ENCODE measurements at regions not wholly inside any gene's neighbourhood (a gene's known extent, or its start where the extent isn't known, plus 50 kb on each side); places are given as distances from the start of the nearest gene placed in this dataset.

DNA sequence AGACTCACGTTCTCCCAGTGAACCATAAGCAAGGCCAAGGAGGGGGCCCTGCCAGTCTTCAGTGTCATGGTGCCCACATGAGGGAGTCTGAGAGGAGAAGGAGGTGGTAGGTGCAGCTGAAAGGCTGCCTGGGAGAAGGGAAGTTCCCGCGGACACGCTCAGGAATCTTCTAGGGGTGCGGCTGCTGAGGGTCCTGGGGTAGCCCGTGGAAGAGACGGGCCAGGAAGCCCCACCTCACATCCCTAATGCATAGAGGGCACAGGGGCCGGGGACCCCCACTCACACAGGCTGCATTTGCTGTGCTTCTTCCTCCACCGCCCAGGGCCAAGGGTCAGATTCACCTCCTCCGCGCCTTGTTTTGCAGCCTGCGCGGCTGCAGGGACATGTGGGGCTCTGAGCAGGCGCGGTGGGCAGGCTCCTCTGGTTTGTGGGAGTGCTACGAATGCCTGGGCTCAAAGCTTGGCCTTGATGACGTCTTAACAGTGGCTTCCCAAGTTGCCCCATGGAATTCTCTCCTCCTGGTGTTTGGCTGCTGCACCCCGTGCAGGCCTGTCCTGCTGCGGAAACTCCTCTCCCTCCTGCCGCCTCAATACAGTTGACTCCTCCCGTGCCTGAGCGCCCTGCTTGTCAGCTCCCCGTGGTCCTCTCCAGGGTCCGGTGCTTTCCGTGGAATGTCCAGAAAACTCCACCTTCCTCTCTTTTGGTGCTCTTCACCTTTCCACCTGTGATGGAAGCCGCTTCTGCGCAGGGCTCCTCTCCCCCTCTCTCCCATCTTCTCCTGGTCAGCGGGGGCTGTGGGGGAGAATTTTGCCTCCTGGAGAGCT is 95.7 kb downstream of the VAPA start:
- DNase-seq (ENCODE audit: extremely low read depth in 1 of 11, low read depth in 9 of 11, low spot score in 4 of 11) = no peak

DNA sequence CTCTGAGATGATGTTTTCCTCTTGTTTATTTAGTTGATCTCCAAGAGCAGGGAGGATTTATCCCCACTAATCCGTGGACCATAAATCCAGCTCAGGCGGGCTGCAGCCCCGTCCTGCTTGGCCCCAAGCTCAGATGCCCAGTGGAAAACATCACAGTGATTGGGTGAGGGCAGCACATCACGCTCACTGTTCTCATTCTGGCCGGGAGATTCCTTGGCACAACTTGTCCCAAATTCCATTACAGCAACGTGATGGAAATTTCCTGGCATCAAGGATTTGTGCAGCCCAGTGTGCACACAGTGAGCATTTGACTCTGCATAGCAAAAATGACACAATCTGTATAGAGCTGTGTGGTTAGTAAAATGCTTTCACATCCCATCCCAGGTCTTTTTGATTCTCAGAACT is 96.8 kb downstream of the VAPA start:
- no peak for DNase-seq (ENCODE audit: extremely low read depth in 1 of 11, low read depth in 9 of 11, low spot score in 4 of 11)

DNA sequence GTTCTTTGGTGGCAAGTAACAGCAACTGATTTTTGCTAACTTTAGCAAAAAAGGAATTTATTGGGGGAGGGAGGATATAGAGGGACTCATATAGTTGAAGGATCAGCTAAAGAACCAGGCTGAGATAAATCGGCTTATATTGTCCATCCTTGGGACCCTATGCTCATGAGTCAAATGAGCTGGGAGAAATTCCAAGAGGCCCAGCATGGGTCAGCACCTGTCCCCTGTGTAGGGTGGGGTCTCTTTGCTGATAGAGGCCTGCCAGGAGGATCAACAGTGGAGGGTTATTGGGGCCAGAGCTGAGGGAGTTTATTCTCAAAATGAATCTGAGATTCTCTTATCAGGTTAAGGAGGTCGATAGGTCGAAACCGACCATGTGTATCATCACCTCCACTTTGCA is 97.2 kb downstream of the VAPA start:
- no peak for DNase-seq (ENCODE audit: extremely low read depth in 1 of 11, low read depth in 9 of 11, low spot score in 4 of 11)

DNA sequence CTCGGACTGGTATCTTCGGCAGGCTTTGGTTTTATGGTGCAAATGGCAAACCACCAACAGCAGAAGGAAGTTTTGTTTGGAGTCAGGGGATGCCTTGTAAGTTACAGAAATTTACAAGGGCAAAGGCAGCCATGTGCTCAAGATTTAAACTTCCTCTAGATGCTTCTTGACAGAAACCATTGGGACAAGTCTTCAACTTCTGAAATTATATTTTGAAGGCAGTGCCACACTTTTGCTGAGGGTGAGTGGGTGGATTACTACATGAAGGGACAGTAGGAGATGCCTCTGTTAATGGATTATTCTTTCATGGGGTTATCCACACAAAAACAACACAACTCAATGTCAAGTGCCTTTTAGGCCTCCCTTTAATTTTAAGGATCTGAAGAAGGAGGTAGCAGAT is 97.9 kb downstream of the VAPA start:
- DNase-seq (ENCODE audit: extremely low read depth in 1 of 11, low read depth in 9 of 11, low spot score in 4 of 11) = no peak

DNA sequence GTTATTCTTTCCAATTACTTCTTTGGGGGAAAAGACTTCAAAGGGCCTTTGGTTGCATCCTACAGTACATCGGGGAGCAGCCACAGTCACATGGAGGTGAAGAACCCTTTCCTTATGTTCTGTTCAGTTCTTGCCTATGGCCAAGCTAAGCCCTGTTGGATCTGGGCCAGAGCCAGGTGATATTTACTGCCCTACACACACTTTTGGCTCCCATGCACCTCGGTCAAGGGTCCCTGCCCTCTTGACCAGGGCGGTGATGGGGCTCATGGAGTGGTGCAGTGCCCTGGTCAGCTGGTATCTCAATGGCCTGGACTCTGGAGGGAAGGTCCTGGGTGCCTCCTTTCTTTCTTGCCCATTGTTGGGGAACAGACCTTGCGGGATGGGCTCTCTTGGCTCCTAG is 98.7 kb downstream of the VAPA start:
- no peak for DNase-seq (ENCODE audit: extremely low read depth in 1 of 11, low read depth in 9 of 11, low spot score in 4 of 11)

DNA sequence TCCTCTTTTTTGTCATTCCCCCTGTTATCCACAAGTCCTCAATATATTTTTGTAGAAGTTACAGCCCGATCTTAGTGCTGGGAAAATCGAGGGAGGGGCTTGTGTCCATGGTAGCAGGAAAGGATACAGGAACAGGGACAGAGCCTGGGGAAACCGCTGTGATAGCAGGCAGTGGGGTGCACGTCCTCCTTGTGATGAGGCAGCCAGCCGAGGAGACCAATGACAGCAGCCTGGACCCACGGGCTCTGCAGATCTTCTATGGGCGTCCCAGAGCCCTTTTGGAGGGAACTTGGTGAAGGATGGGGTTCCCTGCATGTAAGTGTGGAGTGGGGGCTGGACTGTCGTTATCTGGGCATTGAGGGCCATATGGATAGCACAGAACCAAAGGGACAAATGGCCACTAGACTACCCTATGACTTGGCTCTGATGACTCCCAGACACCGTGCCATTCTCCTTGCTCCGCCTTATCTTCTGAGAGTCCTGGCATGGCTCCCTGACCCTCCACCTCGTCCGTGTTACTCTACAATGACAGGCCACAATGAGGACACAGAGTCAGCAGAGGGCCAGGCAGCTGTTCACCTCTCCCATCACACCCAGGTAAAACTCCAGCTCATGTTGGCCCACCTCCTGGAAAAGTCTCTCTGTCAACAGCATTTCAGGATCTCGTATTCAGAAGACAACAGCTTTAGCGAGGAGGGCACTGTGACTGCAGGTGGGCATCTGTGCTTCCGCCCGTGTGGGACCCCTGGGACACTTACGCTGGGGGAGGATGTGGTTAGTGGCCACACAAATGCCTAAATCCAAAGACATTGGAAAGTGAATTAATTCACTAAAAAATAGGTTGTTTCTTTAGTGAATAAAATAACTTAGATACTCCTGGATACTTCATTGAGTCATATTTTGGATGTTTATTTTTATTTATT is 100.1 kb downstream of the VAPA start:
- no peak for DNase-seq (ENCODE audit: extremely low read depth in 1 of 11, low read depth in 9 of 11, low spot score in 4 of 11)

DNA sequence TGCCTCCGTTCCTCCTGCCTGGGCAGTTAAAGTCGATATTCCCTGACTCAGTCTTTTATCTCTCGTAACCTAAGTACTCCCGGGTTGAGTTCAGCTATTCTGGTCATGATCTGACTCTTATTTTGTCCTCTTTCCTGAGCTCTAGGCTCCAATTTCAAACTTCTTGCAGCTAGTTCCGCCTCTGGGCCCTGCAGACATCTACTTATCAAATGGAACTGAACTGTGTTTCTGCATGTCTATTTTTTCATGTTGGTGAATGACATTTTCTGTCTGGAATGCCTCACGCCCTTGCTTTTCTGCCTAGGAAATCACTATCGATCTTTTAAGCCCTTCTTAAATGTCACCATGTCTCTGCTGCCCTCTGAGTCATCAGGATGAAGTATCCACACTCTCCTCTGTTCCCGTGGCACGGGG is 101.5 kb downstream of the VAPA start:
- no peak for DNase-seq (ENCODE audit: extremely low read depth in 1 of 11, low read depth in 9 of 11, low spot score in 4 of 11)

DNA sequence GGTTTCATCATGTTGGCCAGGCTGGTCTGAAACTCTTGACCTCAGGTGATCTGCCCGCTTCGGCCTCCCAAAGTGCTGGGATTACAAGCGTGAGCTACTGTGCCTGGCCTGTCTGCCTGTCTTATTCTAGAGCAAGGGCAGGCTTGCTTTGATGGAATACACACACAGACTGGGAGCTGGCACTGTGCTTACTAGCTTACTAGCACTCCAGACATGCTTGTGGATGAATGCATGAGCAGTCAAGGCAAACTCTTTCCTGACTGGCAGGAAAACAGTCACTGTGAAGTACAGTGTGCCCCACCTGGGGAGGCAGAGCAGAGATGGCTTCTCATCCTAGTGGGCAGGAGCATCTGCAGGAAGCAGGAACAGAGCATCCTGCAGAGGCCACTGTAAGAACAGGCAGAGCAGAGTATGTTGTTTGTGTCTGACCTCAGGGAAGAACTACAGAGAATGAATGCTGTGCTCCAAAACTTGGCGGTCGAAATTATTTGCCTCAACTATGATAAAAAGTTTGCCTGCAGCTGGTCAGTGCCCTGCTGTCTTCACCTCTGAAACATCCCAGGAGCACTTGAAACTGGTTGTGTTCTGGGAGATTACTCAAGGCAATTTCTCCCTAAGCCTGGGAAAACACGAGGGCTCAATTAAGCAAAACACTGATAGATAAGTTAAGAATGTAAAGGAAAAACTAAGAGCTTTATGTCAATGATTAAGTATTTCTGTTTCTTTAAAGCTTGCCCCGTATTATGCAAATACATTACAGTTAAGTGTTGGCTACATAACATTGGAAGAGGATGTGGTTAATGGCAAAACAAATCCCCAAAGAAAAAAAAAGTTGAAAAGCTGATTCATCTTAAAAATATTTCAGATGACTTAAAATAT is 102.4 kb downstream of the VAPA start:
- DNase-seq (ENCODE audit: extremely low read depth in 1 of 11, low read depth in 9 of 11, low spot score in 4 of 11) = no peak

DNA sequence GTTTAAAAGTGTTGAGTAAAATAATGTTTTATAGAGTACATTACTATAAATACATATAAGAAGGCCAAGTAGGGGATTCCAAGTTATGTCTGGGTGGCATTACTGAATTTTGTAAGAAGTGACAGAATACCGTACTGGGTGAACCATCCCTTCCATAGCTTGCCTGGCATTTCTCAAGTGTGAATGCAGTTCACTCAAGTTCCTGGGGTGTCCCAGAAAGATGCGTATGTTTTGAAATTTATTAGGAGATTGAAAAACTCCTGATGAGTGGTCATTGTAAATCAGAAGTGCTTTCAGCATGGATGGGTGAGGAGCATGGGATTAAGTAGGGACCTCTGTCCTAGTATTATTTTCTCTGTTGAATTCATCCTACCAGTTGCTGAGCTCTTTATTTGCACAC is 103.2 kb downstream of the VAPA start:
- DNase-seq (ENCODE audit: extremely low read depth in 1 of 11, low read depth in 9 of 11, low spot score in 4 of 11) = no peak

DNA sequence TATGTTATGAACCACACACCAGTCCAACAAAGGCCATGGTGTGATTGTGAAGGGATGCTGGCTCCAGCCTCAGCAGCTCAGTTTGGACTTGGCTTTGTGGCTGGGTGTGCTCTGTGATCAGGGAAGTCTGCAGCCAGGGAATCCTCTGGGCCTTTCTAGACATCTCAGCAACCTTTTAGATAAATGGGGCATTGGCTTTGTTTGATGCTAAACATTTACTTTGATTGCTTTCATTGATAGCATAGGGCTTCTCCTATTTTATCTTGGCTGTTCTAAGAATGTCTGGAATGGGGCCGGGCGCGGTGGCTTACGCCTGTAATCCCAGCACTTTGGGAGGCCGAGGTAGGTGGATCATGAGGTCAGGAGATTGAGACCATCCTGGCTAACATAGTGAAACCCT is 104.5 kb downstream of the VAPA start:
- DNase-seq (ENCODE audit: extremely low read depth in 1 of 11, low read depth in 9 of 11, low spot score in 4 of 11) = no peak

DNA sequence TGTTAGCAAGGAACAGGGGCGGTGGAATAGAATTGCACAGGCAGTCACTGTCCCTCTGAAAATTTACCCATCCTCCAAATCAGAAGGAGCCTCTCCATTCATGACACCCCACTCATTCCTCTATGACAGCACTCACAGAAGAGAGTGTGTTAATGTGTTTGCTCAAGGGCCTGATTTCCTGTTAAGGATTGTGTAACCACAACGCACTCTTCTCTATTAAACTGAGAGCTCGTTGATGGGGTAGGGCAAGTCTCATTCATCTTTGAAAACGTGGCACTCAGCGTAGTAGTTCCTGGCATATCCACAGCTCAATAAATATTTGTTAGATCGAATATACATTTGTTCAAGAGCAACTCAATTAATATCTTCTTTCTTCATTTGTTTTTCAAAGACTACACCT is 106.4 kb downstream of the VAPA start:
- no peak for DNase-seq (ENCODE audit: extremely low read depth in 1 of 11, low read depth in 9 of 11, low spot score in 4 of 11)

DNA sequence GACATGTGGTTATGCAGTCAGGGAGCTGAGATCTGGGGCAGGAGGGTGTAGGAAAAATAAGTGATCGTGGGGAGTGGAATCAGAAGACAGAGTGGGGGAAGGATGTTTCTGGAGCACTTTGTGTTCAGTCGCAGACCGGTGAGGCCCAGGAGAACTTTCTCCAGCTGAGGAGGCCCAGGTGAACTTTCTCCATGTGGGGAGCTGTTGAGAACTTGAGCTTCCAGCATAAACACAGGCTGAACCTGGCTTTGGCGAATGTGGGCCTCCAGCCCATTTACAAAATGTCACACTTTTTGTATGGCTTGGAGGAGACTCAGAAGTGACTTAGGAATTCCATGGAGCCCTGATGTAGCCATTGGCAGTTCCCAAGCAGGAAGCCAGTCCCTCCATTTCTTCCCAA is 108.5 kb downstream of the VAPA start:
- no peak for DNase-seq (ENCODE audit: extremely low read depth in 1 of 11, low read depth in 9 of 11, low spot score in 4 of 11)

DNA sequence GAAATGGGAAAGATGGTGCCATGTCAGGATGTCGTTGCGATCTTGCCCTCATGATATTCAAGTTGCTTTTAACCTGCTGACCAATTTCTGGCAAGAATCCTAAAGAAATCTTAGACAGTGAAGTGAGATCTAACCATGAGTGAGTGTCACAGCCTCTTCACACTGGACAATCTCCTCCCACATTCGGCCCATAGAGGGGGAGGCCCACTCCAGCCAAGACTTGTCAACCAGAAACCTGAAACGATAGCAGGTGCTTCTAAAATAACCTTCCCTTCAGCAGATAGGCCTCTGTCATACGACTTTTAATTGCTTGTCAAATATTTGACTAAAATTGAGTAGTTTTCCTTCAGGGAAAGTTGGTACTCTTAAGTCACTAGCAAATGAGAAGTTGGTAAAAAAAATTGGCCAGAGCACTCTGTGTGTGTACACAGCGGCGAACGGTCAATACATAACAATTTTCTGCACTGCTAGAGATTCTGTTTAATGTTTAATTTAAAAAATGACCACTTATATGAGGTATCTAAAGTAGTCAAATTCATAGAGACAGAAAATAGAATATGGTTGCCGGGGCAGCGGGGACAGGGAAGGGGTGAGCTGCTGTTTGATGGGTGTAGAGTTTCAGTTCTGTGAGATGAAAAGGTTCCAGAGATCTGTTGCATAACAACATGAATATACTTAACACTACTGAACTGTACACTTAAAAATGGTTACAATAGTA is 110.2 kb downstream of the VAPA start:
- no peak for DNase-seq (ENCODE audit: extremely low read depth in 1 of 11, low read depth in 9 of 11, low spot score in 4 of 11)

DNA sequence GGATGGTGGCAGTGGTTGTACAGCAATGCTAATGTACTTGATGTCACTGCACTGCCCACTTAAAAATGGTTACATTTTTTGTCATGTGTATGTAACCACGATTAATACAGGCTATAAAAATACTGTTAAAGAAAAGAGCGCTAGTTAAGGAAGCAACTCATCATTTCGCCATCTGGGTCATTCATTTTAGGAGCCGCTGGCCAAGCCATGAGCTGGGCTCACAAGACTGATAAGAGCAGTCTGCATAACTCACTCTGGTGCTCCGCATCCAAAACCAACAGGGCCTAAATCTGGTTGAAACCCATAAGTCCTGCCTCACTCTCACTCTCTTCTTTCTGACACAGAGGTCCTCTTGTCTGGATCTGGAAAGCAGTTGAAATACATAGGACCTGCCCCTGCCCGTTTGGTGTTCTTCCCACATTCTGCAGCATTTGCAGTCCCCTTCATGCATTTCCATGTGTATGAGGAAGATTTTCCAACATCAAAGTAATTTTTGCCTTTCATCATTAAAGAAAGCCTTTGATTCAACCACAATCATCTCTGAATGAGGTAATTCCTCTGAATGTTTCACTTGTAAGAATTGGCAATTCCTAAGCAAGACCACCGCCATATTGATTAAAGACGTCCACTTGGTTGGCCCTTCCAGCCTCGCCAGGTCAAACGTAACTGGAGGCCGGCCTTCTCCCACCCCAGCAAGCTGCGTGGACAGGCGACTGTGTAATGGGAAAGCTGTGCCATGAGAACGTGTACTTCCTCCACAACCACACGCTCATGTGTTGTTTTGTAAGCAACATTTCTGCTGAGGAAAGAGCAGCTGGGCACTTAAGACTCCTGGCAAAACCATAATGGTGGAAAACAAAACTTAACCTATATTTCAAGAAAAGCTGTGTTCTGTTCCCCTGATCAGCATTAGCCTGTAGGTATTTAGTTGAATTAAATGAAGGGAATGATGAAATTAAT is 112.2 kb downstream of the VAPA start:
- no peak for DNase-seq (ENCODE audit: extremely low read depth in 1 of 11, low read depth in 9 of 11, low spot score in 4 of 11)

DNA sequence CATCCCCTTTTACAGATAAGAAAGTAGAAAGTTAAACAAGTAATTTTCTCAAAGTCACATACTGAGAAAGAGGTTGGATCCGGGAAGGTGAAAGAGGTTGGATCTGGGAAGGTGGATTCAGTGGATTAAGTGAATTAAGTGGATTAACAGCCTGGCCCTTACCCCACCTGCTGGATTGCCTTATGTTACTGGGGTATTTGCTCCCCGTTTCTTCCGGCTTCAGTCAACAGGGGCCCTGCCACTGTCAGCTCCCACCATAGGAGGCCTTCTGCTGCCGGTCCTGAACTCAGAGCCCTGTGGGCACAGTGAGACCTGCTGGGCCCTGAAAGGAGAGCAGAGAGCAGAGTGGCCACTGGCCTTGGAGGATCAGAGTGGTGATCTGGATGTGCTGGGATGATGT is 113.2 kb downstream of the VAPA start:
- no peak for DNase-seq (ENCODE audit: extremely low read depth in 1 of 11, low read depth in 9 of 11, low spot score in 4 of 11)

DNA sequence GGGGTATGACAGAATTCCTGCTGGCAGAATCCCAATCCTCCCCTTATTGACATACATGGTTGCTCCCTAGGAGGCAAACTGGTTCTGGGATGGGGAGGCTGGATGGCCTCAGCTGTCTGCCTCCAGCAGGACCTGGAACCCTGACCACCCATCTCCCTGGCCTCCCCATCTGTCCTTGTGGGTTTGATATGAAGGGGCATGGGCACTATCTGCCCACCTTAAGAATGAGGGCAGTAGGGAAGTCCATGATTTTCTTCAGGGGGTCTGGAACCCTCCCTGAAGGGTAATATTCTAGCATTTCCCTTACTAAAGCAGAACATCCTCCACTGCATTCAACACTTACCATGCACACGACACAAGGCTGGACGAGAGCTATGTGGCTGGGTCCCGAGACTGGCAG is 113.6 kb downstream of the VAPA start:
- no peak for DNase-seq (ENCODE audit: extremely low read depth in 1 of 11, low read depth in 9 of 11, low spot score in 4 of 11)

DNA sequence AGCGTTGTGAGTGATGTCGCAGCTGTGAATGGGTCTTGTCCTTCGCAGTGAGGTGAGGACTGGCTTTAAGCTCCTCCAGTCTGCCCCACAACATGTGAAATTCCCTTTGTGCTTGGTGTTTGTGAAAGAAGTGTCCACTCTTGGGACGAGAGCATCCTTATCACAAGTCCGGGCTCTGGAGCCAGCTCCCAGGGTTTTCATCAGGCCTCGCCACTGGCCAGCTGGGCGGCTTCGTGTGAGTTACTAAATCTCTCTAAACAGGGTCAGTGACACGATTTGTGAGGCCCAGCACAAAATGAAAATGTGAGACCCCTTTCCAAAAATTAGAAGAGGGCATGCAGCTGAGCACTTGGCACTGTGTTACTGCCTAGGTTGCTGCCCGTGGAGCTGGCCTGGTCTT is 115.9 kb downstream of the VAPA start:
- DNase-seq (ENCODE audit: extremely low read depth in 1 of 11, low read depth in 9 of 11, low spot score in 4 of 11) = no peak
